ENCODE measurements at regions not wholly inside any gene's neighbourhood (a gene's known extent, or its start where the extent isn't known, plus 50 kb on each side); places are given as distances from the start of the nearest gene placed in this dataset.

GRCh38 chr11:86745571-86745970 is 54.8 kb upstream of the PRSS23 start:
- no peak for TF ChIP-seq ZNF157 (tag by site-specific recombination; IDR thresholded peaks at IDR 0.05)
- TF ChIP-seq ZNF629 (tag by site-specific recombination; IDR thresholded peaks at IDR 0.05): no peak
- TF ChIP-seq ZNF350 (tag by site-specific recombination; IDR thresholded peaks at IDR 0.05): no peak
- no peak for TF ChIP-seq CTCF (tag by site-specific recombination; IDR thresholded peaks at IDR 0.05)
- TF ChIP-seq IKZF3 (tag by site-specific recombination; IDR thresholded peaks at IDR 0.05): no peak
- TF ChIP-seq ZNF521 (tag by site-specific recombination; IDR thresholded peaks at IDR 0.05): no peak
- TF ChIP-seq TCF7L2 (IDR thresholded peaks at IDR 0.05; ENCODE audit: borderline replicate concordance, low read depth, low read length): no peak
- TF ChIP-seq ZNF561 (tag by site-specific recombination; IDR thresholded peaks at IDR 0.05; ENCODE audit: borderline replicate concordance): no peak
- TF ChIP-seq, protein P1, sequence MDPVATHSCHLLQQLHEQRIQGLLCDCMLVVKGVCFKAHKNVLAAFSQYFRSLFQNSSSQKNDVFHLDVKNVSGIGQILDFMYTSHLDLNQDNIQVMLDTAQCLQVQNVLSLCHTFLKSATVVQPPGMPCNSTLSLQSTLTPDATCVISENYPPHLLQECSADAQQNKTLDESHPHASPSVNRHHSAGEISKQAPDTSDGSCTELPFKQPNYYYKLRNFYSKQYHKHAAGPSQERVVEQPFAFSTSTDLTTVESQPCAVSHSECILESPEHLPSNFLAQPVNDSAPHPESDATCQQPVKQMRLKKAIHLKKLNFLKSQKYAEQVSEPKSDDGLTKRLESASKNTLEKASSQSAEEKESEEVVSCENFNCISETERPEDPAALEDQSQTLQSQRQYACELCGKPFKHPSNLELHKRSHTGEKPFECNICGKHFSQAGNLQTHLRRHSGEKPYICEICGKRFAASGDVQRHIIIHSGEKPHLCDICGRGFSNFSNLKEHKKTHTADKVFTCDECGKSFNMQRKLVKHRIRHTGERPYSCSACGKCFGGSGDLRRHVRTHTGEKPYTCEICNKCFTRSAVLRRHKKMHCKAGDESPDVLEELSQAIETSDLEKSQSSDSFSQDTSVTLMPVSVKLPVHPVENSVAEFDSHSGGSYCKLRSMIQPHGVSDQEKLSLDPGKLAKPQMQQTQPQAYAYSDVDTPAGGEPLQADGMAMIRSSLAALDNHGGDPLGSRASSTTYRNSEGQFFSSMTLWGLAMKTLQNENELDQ (tag by site-specific recombination; IDR thresholded peaks at IDR 0.05; ENCODE audit: low read depth): no peak
- no peak for TF ChIP-seq ZNF19 (tag by site-specific recombination; IDR thresholded peaks at IDR 0.05; ENCODE audit: low read depth)
- TF ChIP-seq, protein P2, sequence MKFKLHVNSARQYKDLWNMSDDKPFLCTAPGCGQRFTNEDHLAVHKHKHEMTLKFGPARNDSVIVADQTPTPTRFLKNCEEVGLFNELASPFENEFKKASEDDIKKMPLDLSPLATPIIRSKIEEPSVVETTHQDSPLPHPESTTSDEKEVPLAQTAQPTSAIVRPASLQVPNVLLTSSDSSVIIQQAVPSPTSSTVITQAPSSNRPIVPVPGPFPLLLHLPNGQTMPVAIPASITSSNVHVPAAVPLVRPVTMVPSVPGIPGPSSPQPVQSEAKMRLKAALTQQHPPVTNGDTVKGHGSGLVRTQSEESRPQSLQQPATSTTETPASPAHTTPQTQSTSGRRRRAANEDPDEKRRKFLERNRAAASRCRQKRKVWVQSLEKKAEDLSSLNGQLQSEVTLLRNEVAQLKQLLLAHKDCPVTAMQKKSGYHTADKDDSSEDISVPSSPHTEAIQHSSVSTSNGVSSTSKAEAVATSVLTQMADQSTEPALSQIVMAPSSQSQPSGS (tag by site-specific recombination; IDR thresholded peaks at IDR 0.05; ENCODE audit: low read depth): no peak

All from HEK293 (cell line).